ENCODE measurements at regions not wholly inside any gene's neighbourhood (a gene's known extent, or its start where the extent isn't known, plus 50 kb on each side); places are given as distances from the start of the nearest gene placed in this dataset.

- H3K4me1 ChIP-seq, result no peaks in the 10 kb centered on the region
- in situ Hi-C loops (cut with MboI; ENCODE audit: low sequenced_read_pairs in 4 of 4) (no loop called here), intact Hi-C loops (cut with DNase I; ENCODE audit: low total_unique reads) (no loop called here)
- H3K27ac ChIP-seq, result no peak overlapping the region
- no peaks in the 10 kb centered on the region for H3K9me3 ChIP-seq
- TF ChIP-seq POLR2A (IDR thresholded peaks at IDR 0.05) (no peak), CTCF (IDR thresholded peaks at IDR 0.05 in 4 of 5, conservative IDR thresholded peaks at IDR 0.05 in 1 of 5) (no peak)
- H3K36me3 ChIP-seq, result no peaks in the 10 kb centered on the region
- no peak for ATAC-seq
- no peak for DNase-seq
- H3K27me3 ChIP-seq, result no peaks in the 10 kb centered on the region
- no peak overlapping the region for H3K4me3 ChIP-seq
These were observed 114.7 kb upstream of the SPTLC3 start for GRCh38 chr20:12894089-12894488.

GRCh38 chr20:12896180-12896579, 112.6 kb upstream of the SPTLC3 start:
- ATAC-seq, result no peak
- no peaks in the 10 kb centered on the region for H3K27me3 ChIP-seq
- H3K36me3 ChIP-seq, result no peaks in the 10 kb centered on the region
- TF ChIP-seq CTCF (IDR thresholded peaks at IDR 0.05 in 4 of 5, conservative IDR thresholded peaks at IDR 0.05 in 1 of 5) (no peak), POLR2A (IDR thresholded peaks at IDR 0.05) (no peak)
- intact Hi-C loops (cut with DNase I; ENCODE audit: low total_unique reads), result no loop called here
- no peak overlapping the region for H3K27ac ChIP-seq
- H3K9me3 ChIP-seq, result no peaks in the 10 kb centered on the region
- H3K4me1 ChIP-seq, result no peaks in the 10 kb centered on the region
- no peak overlapping the region for H3K4me3 ChIP-seq
- in situ Hi-C loops (cut with MboI; ENCODE audit: low sequenced_read_pairs in 4 of 4), result no loop called here
- no peak for DNase-seq

- H3K9me3 ChIP-seq, result no peaks in the 10 kb centered on the region
- no peaks in the 10 kb centered on the region for H3K36me3 ChIP-seq
- TF ChIP-seq CTCF (IDR thresholded peaks at IDR 0.05 in 4 of 5, conservative IDR thresholded peaks at IDR 0.05 in 1 of 5), result no peak
- TF ChIP-seq POLR2A (IDR thresholded peaks at IDR 0.05), result no peak
- H3K27ac ChIP-seq, result no peak overlapping the region
- ATAC-seq (no peak), DNase-seq (no peak)
- H3K27me3 ChIP-seq, result no peaks in the 10 kb centered on the region
- no peak overlapping the region for H3K4me3 ChIP-seq
- in situ Hi-C loops (cut with MboI; ENCODE audit: low sequenced_read_pairs in 4 of 4), result no loop called here
- intact Hi-C loops (cut with DNase I; ENCODE audit: low total_unique reads), result no loop called here
- no peaks in the 10 kb centered on the region for H3K4me1 ChIP-seq
These were observed 105.8 kb upstream of the SPTLC3 start for GRCh38 chr20:12902992-12903391.

- no peaks in the 10 kb centered on the region for H3K9me3 ChIP-seq
- H3K27ac ChIP-seq, result no peak overlapping the region
- no peaks in the 10 kb centered on the region for H3K36me3 ChIP-seq
- ATAC-seq (no peak), DNase-seq (no peak)
- in situ Hi-C loops (cut with MboI; ENCODE audit: low sequenced_read_pairs in 4 of 4) (no loop called here), intact Hi-C loops (cut with DNase I; ENCODE audit: low total_unique reads) (no loop called here)
- H3K4me3 ChIP-seq, result no peak overlapping the region
- H3K4me1 ChIP-seq, result no peaks in the 10 kb centered on the region
- H3K27me3 ChIP-seq, result no peaks in the 10 kb centered on the region
- TF ChIP-seq POLR2A (IDR thresholded peaks at IDR 0.05) (no peak), CTCF (IDR thresholded peaks at IDR 0.05 in 4 of 5, conservative IDR thresholded peaks at IDR 0.05 in 1 of 5) (no peak)
These were observed 102.4 kb upstream of the SPTLC3 start for GRCh38 chr20:12906361-12906760.

- no peak overlapping the region for H3K4me3 ChIP-seq
- no peak for DNase-seq
- no peaks in the 10 kb centered on the region for H3K36me3 ChIP-seq
- ATAC-seq, result no peak
- intact Hi-C loops (cut with DNase I; ENCODE audit: low total_unique reads) (no loop called here), in situ Hi-C loops (cut with MboI; ENCODE audit: low sequenced_read_pairs in 4 of 4) (no loop called here)
- H3K27ac ChIP-seq, result no peak overlapping the region
- no peaks in the 10 kb centered on the region for H3K27me3 ChIP-seq
- H3K4me1 ChIP-seq, result no peaks in the 10 kb centered on the region
- no peaks in the 10 kb centered on the region for H3K9me3 ChIP-seq
- no peak for TF ChIP-seq POLR2A (IDR thresholded peaks at IDR 0.05)
- TF ChIP-seq CTCF (IDR thresholded peaks at IDR 0.05 in 4 of 5, conservative IDR thresholded peaks at IDR 0.05 in 1 of 5), result no peak
These were observed 97.4 kb upstream of the SPTLC3 start for GRCh38 chr20:12911372-12911771.
